NCI-H2107 treated with DMSO at 0.1 percent for 48 hours (cell line): ENCODE measurements at regions not wholly inside any gene's neighbourhood (a gene's known extent, or its start where the extent isn't known, plus 50 kb on each side); places are given as distances from the start of the nearest gene placed in this dataset.

Experiments used
- DNase-seq: peaks from one replicate; lab custom pipeline; 2025; ENCODE audit not compliant: unreplicated experiment; lab: John Stamatoyannopoulos, UW

- no peak for DNase-seq
Observed at GRCh38 chr7:49367072-49367471, 406.4 kb upstream of the VWC2 start.

GRCh38 chr7:49371771-49372170, 401.7 kb upstream of the VWC2 start:
- no peak for DNase-seq

- no peak for DNase-seq
Observed at GRCh38 chr7:49376817-49377375, 396.5 kb upstream of the VWC2 start.

GRCh38 chr7:49386792-49387191, 386.6 kb upstream of the VWC2 start:
- no peak for DNase-seq

- no peak for DNase-seq
Observed at GRCh38 chr7:49389871-49390479, 383.5 kb upstream of the VWC2 start.

GRCh38 chr7:49396229-49396628, 377.2 kb upstream of the VWC2 start:
- no peak for DNase-seq

GRCh38 chr7:49397750-49398149, 375.7 kb upstream of the VWC2 start:
- DNase-seq = no peak

- no peak for DNase-seq
Observed at GRCh38 chr7:49398236-49398635, 375.2 kb upstream of the VWC2 start.

- DNase-seq = no peak
Observed at GRCh38 chr7:49398746-49399145, 374.7 kb upstream of the VWC2 start.

- DNase-seq = no peak
Observed at GRCh38 chr7:49400891-49401550, 372.4 kb upstream of the VWC2 start.

- DNase-seq = no peak
Observed at GRCh38 chr7:49403844-49404243, 369.6 kb upstream of the VWC2 start.

GRCh38 chr7:49407205-49407604, 366.2 kb upstream of the VWC2 start:
- DNase-seq = no peak

GRCh38 chr7:49417034-49417433, 356.4 kb upstream of the VWC2 start:
- no peak for DNase-seq

- no peak for DNase-seq
Observed at GRCh38 chr7:49418963-49419362, 354.5 kb upstream of the VWC2 start.

GRCh38 chr7:49422564-49422963, 350.9 kb upstream of the VWC2 start:
- no peak for DNase-seq

- DNase-seq = no peak
Observed at GRCh38 chr7:49424109-49424508, 349.3 kb upstream of the VWC2 start.

GRCh38 chr7:49425277-49425818, 348.1 kb upstream of the VWC2 start:
- no peak for DNase-seq

- no peak for DNase-seq
Observed at GRCh38 chr7:49432254-49432653, 341.2 kb upstream of the VWC2 start.

GRCh38 chr7:49433794-49434193, 339.6 kb upstream of the VWC2 start:
- DNase-seq = no peak

GRCh38 chr7:49434846-49435245, 338.6 kb upstream of the VWC2 start:
- DNase-seq = no peak

GRCh38 chr7:49438281-49438680, 335.2 kb upstream of the VWC2 start:
- DNase-seq = no peak

- no peak for DNase-seq
Observed at GRCh38 chr7:49443515-49443914, 329.9 kb upstream of the VWC2 start.
